ENCODE measurements at regions not wholly inside any gene's neighbourhood (a gene's known extent, or its start where the extent isn't known, plus 50 kb on each side); places are given as distances from the start of the nearest gene placed in this dataset.
A peak's percentile ranks its signal among the peaks of the same experiment; 100 is the strongest.

DNA sequence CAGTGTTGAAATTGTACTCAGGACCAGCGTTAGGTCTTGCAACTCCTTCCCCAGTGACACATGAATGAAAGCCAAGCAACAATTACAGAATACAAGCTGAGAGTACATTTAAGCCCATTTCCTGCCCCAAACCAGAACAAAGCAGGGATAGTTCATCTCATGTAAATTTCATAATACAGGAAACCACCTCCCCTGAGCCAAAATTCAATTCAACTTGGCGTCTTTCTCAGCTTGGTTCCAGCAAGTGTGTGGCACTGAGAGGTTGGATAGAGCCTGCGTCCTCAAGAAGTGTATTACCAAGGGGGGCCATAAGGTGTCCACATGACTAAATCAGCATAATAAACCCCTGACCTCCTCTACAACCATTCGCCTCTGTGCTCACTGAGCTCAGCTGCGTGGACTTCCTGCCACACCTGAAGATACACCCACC, 278.9 kb upstream of the CRY1 start:
- intact Hi-C loops (cut with micrococcal nuclease; ENCODE audit: unreplicated experiment), result no loop called here
- ChIA-PET CTCF (ENCODE audit: unreplicated experiment) (no interaction called here), POLR2A (interaction anchor here (1.4 kb wide), 1 partner anchor 10 kb away, joined by 3 read pairs; no protein-coding TSS in a partner anchor)
- no peaks in the 10 kb centered on the region for H3K79me2 ChIP-seq (ENCODE audit: insufficient read depth, low read depth, low read length)
- no TSS peak for BruUV-seq (replicated peaks)
- no peak overlapping the region for H3K27ac ChIP-seq (ENCODE audit: low read depth, low read length, poor library complexity, severe bottlenecking)
- H3K9me3 ChIP-seq (ENCODE audit: low read length), result no peaks in the 10 kb centered on the region
- no peak for TF ChIP-seq CTCF (conservative IDR thresholded peaks at IDR 0.05; ENCODE audit: low read length)
- TF ChIP-seq EZH2phosphoT487 (IDR thresholded peaks at IDR 0.05; ENCODE audit: borderline replicate concordance, low read depth, low read length), result no peak
- no peak overlapping the region for H2AFZ ChIP-seq (ENCODE audit: low read length)
- peak; percentile 21 for DNase-seq (ENCODE audit: low spot score)
- no peaks in the 10 kb centered on the region for H3K36me3 ChIP-seq (ENCODE audit: insufficient read depth, low read length)
- no peaks in the 10 kb centered on the region for H4K20me1 ChIP-seq (ENCODE audit: insufficient read depth, low read length)
- peaks cover 12% of the 10 kb centered on the region for H3K4me1 ChIP-seq (ENCODE audit: insufficient read depth, low read length, poor library complexity, severe bottlenecking)
- no peak overlapping the region for H3K4me3 ChIP-seq (ENCODE audit: low read depth, low read length, poor library complexity, severe bottlenecking)
- no peaks in the 10 kb centered on the region for H3K9me2 ChIP-seq (ENCODE audit: insufficient read depth, low read length)
- H3K4me2 ChIP-seq (ENCODE audit: low read length), result no peak overlapping the region

- Histone ChIP-seq H3K36me3 (ENCODE audit: insufficient read depth, low read length) (no peaks in the 10 kb centered on the region), H3K27ac (ENCODE audit: low read depth, low read length, poor library complexity, severe bottlenecking) (no peak overlapping the region), H3K4me2 (ENCODE audit: low read length) (no peak overlapping the region), H3K4me1 (ENCODE audit: insufficient read depth, low read length, poor library complexity, severe bottlenecking) (peaks cover 12% of the 10 kb centered on the region), H3K9me3 (ENCODE audit: low read length) (no peaks in the 10 kb centered on the region), H3K4me3 (ENCODE audit: low read depth, low read length, poor library complexity, severe bottlenecking) (no peak overlapping the region), H3K9me2 (ENCODE audit: insufficient read depth, low read length) (no peaks in the 10 kb centered on the region), H3K79me2 (ENCODE audit: insufficient read depth, low read depth, low read length) (no peaks in the 10 kb centered on the region), H2AFZ (ENCODE audit: low read length) (no peak overlapping the region), H4K20me1 (ENCODE audit: insufficient read depth, low read length) (no peaks in the 10 kb centered on the region)
- intact Hi-C loops (cut with micrococcal nuclease; ENCODE audit: unreplicated experiment), result no loop called here
- DNase-seq (ENCODE audit: low spot score), result no peak
- no TSS peak for BruUV-seq (replicated peaks)
- ChIA-PET CTCF (ENCODE audit: unreplicated experiment) (no interaction called here), POLR2A (interaction anchor here (0.6 to 1.4 kb wide), 2 partner anchors 11 to 305 kb away, joined by 3 to 5 read pairs; no protein-coding TSS in a partner anchor)
- no peak for TF ChIP-seq EZH2phosphoT487 (IDR thresholded peaks at IDR 0.05; ENCODE audit: borderline replicate concordance, low read depth, low read length)
- TF ChIP-seq CTCF (conservative IDR thresholded peaks at IDR 0.05; ENCODE audit: low read length), result no peak
Observed at GRCh38 chr12:107373238-107373809, 280.0 kb upstream of the CRY1 start.

- Histone ChIP-seq H3K36me3 (ENCODE audit: insufficient read depth, low read length) (no peaks in the 10 kb centered on the region), H3K9me3 (ENCODE audit: low read length) (no peaks in the 10 kb centered on the region), H2AFZ (ENCODE audit: low read length) (no peak overlapping the region), H3K4me2 (ENCODE audit: low read length) (no peak overlapping the region), H3K4me3 (ENCODE audit: low read depth, low read length, poor library complexity, severe bottlenecking) (no peak overlapping the region), H3K4me1 (ENCODE audit: insufficient read depth, low read length, poor library complexity, severe bottlenecking) (peaks cover 12% of the 10 kb centered on the region), H3K27ac (ENCODE audit: low read depth, low read length, poor library complexity, severe bottlenecking) (no peak overlapping the region), H3K79me2 (ENCODE audit: insufficient read depth, low read depth, low read length) (no peaks in the 10 kb centered on the region), H3K9me2 (ENCODE audit: insufficient read depth, low read length) (no peaks in the 10 kb centered on the region), H4K20me1 (ENCODE audit: insufficient read depth, low read length) (no peaks in the 10 kb centered on the region)
- no TSS peak for BruUV-seq (replicated peaks)
- no peak for TF ChIP-seq EZH2phosphoT487 (IDR thresholded peaks at IDR 0.05; ENCODE audit: borderline replicate concordance, low read depth, low read length)
- TF ChIP-seq CTCF (conservative IDR thresholded peaks at IDR 0.05; ENCODE audit: low read length), result no peak
- ChIA-PET CTCF (ENCODE audit: unreplicated experiment) (no interaction called here), POLR2A (no interaction called here)
- intact Hi-C loops (cut with micrococcal nuclease; ENCODE audit: unreplicated experiment), result no loop called here
- peak; percentile 2 for DNase-seq (ENCODE audit: low spot score)
Observed at GRCh38 chr12:107374161-107374840, 281.0 kb upstream of the CRY1 start.
